Neural crest cell (in vitro differentiated cells): ENCODE measurements at regions not wholly inside any gene's neighbourhood (a gene's known extent, or its start where the extent isn't known, plus 50 kb on each side); places are given as distances from the start of the nearest gene placed in this dataset.

ENCODE experiments used
- DNase-seq: peaks from one replicate; pipeline ENCODE4 v3.0.0; 2021; ENCODE audit warnings: low read depth, mixed read lengths, low spot score
- H3K27ac Mint-ChIP-seq: one replicate; pipeline ENCODE4 v1.8.0; 2021; ENCODE audit warnings: mild to moderate bottlenecking, mixed read lengths; ENCODE audit not compliant: unreplicated experiment
- H3K27me3 Mint-ChIP-seq: 2 replicates; pipeline ENCODE4 v1.8.0; 2021; ENCODE audit warnings: low read depth, mild to moderate bottlenecking, mixed read lengths
- H3K36me3 Mint-ChIP-seq: 2 replicates; pipeline ENCODE4 v1.8.0; 2021; ENCODE audit warnings: low read depth, mild to moderate bottlenecking, mixed read lengths
- H3K4me1 Mint-ChIP-seq: 2 replicates; pipeline ENCODE4 v1.8.0; 2021; ENCODE audit warnings: mixed read lengths
- H3K4me3 Mint-ChIP-seq: one replicate; pipeline ENCODE4 v1.8.0; 2021; ENCODE audit warnings: mild to moderate bottlenecking, mixed read lengths
- H3K9me3 Mint-ChIP-seq: 2 replicates; pipeline ENCODE4 v1.8.0; 2021; ENCODE audit warnings: mixed read lengths
- CTCF ChIP-seq: fragments of 200-600 bp; sonication (generic); conservative IDR thresholded peaks from 2 replicates; pipeline ENCODE4 v1.5.0; 2021; ENCODE audit warnings: antibody characterized with exemption, mild to moderate bottlenecking

- no peak for DNase-seq
Measured at GRCh38 chr5:178808886-178809285, 50.9 kb upstream of the ZNF354B start.

GRCh38 chr5:178801021-178801420 is 58.7 kb upstream of the ZNF354B start:
- H3K9me3 Mint-ChIP-seq = no peaks in the 10 kb centered on the region

More at GRCh38 chr5:178808886-178809285, 50.9 kb upstream of the ZNF354B start:
- TF ChIP-seq CTCF = no peak
- peaks cover 11% of the 10 kb centered on the region for H3K27me3 Mint-ChIP-seq
- peak overlapping the region; percentile 5 for H3K27ac Mint-ChIP-seq
- H3K4me1 Mint-ChIP-seq = no peaks in the 10 kb centered on the region
- no peak overlapping the region for H3K4me3 Mint-ChIP-seq
- no peaks in the 10 kb centered on the region for H3K36me3 Mint-ChIP-seq
- no peaks in the 10 kb centered on the region for H3K9me3 Mint-ChIP-seq

GRCh38 chr5:178797546-178798440 is 62.0 kb upstream of the ZNF354B start:
- no peak overlapping the region for H3K27ac Mint-ChIP-seq
- peaks cover 4% of the 10 kb centered on the region for H3K4me1 Mint-ChIP-seq
- no peaks in the 10 kb centered on the region for H3K9me3 Mint-ChIP-seq
- no peaks in the 10 kb centered on the region for H3K27me3 Mint-ChIP-seq
- TF ChIP-seq CTCF = no peak
- no peak overlapping the region for H3K4me3 Mint-ChIP-seq
- H3K36me3 Mint-ChIP-seq = no peaks in the 10 kb centered on the region
- DNase-seq = no peak

More at GRCh38 chr5:178801021-178801420, 58.7 kb upstream of the ZNF354B start:
- no peaks in the 10 kb centered on the region for H3K27me3 Mint-ChIP-seq
- H3K27ac Mint-ChIP-seq = no peak overlapping the region
- H3K36me3 Mint-ChIP-seq = no peaks in the 10 kb centered on the region
- no peak for DNase-seq
- H3K4me3 Mint-ChIP-seq = no peak overlapping the region
- H3K4me1 Mint-ChIP-seq = peaks cover 4% of the 10 kb centered on the region
- no peak for TF ChIP-seq CTCF

GRCh38 chr5:178797101-178797521 is 62.6 kb upstream of the ZNF354B start:
- Mint-ChIP-seq H3K27ac (no peak overlapping the region), H3K36me3 (no peaks in the 10 kb centered on the region), H3K9me3 (no peaks in the 10 kb centered on the region), H3K4me3 (no peak overlapping the region), H3K4me1 (peaks cover 4% of the 10 kb centered on the region), H3K27me3 (no peaks in the 10 kb centered on the region)
- TF ChIP-seq CTCF = no peak
- no peak for DNase-seq

GRCh38 chr5:178796165-178796945 is 63.4 kb upstream of the ZNF354B start:
- H3K36me3 Mint-ChIP-seq = no peaks in the 10 kb centered on the region
- no peaks in the 10 kb centered on the region for H3K27me3 Mint-ChIP-seq
- H3K4me3 Mint-ChIP-seq = no peak overlapping the region
- peaks cover 4% of the 10 kb centered on the region for H3K4me1 Mint-ChIP-seq
- DNase-seq = no peak
- TF ChIP-seq CTCF = no peak
- no peaks in the 10 kb centered on the region for H3K9me3 Mint-ChIP-seq
- H3K27ac Mint-ChIP-seq = no peak overlapping the region
